ENCODE measurements at regions not wholly inside any gene's neighbourhood (a gene's known extent, or its start where the extent isn't known, plus 50 kb on each side); places are given as distances from the start of the nearest gene placed in this dataset.

GRCh38 chr2:105962221-105962620, 217.5 kb downstream of the NCK2 start:
- no peak for DNase-seq
- no CpG with 5 or more reads among the region's 6 CpGs for WGBS, 2 experiments (ENCODE audit: extremely low coverage in 2 of 2, insufficient read length in 1 of 2)
- POLR2A ChIA-PET (ENCODE audit: unreplicated experiment), result no interaction called here
- H3K18ac ChIP-seq (ENCODE audit: low read depth, low read length), result no peak overlapping the region
- H3K56ac ChIP-seq (ENCODE audit: extremely low read depth, insufficient read depth, low read length), result no peak overlapping the region
- H4K91ac ChIP-seq (ENCODE audit: insufficient read depth, low read depth, low read length), result no peak overlapping the region
- H3K14ac ChIP-seq (replicated peaks; ENCODE audit: low read depth, low read length), result no peak overlapping the region
- dilution Hi-C loops (cut with HindIII; ENCODE audit: low sequenced_read_pairs, unreplicated experiment), result no loop called here
- no peaks in the 10 kb centered on the region for H4K20me1 ChIP-seq (ENCODE audit: insufficient read depth, low read length)
- no peak overlapping the region for H2AFZ ChIP-seq (replicated peaks; ENCODE audit: low read length, poor library complexity)
- H2AK9ac ChIP-seq (replicated peaks; ENCODE audit: low read depth, low read length, poor library complexity), result no peak overlapping the region
- H3K23ac ChIP-seq (ENCODE audit: low read depth, low read length), result no peak overlapping the region
- no peak overlapping the region for H2BK20ac ChIP-seq (ENCODE audit: low read depth, low read length)
- H3K9me3 ChIP-seq (ENCODE audit: control insufficient read depth, insufficient read depth, low read length), result no peaks in the 10 kb centered on the region
- H2BK120ac ChIP-seq (ENCODE audit: low read depth, low read length), result no peak overlapping the region
- no peaks in the 10 kb centered on the region for H3K79me1 ChIP-seq (ENCODE audit: low read depth in 1 of 2, low read length in 2 of 2)
- H3K4me3 ChIP-seq (ENCODE audit: insufficient read depth, low read depth, low read length), result no peak overlapping the region
- H3K27me3 ChIP-seq (ENCODE audit: control insufficient read depth, insufficient read depth, low read length), result peaks cover 18% of the 10 kb centered on the region
- H3K9ac ChIP-seq (ENCODE audit: low read depth, low read length), result no peak overlapping the region
- H3K4me2 ChIP-seq (ENCODE audit: low read depth, low read length), result no peak overlapping the region
- no peak overlapping the region for H2BK15ac ChIP-seq (ENCODE audit: low read depth, low read length)
- no peak for TF ChIP-seq RFX5 (IDR thresholded peaks at IDR 0.05; ENCODE audit: low read depth, low read length)
- TF ChIP-seq CTCF (conservative IDR thresholded peaks at IDR 0.05; ENCODE audit: low read depth, low read length), result no peak
- H2BK5ac ChIP-seq (ENCODE audit: low read depth, low read length, poor library complexity, severe bottlenecking), result no peak overlapping the region
- in situ Hi-C loops (cut with MboI; ENCODE audit: low sequenced_read_pairs), result no loop called here
- no peaks in the 10 kb centered on the region for H3K36me3 ChIP-seq (ENCODE audit: control insufficient read depth, insufficient read depth, low read length)
- no peaks in the 10 kb centered on the region for H3K4me1 ChIP-seq (ENCODE audit: control insufficient read depth, insufficient read depth, low read length)
- BruUV-seq (replicated peaks), result no TSS peak
- H4K5ac ChIP-seq (ENCODE audit: low read depth, low read length), result no peak overlapping the region
- H3K9me1 ChIP-seq (ENCODE audit: insufficient read depth, low read length), result no peaks in the 10 kb centered on the region
- no peak overlapping the region for H4K8ac ChIP-seq (ENCODE audit: low read depth in 2 of 2, low read length in 2 of 2)
- H3K4ac ChIP-seq (ENCODE audit: low read depth, low read length), result no peak overlapping the region
- no peak for ATAC-seq (ENCODE audit: low read depth)
- intact Hi-C loops (cut with micrococcal nuclease), result no loop called here
- no peak overlapping the region for H3K27ac ChIP-seq (ENCODE audit: insufficient read depth, low read length)
- CTCF ChIA-PET, result interaction anchor here (1.1 kb wide), 1 partner anchor 27 kb away, joined by 3 read pairs; no protein-coding TSS in a partner anchor
- H2AK5ac ChIP-seq (ENCODE audit: low read depth, low read length), result no peak overlapping the region
